Activated naive CD4-positive, alpha-beta T cell treated with Interleukin-2 at 50 U/mL for 16 hours (primary cell): ENCODE measurements at regions not wholly inside any gene's neighbourhood (a gene's known extent, or its start where the extent isn't known, plus 50 kb on each side); places are given as distances from the start of the nearest gene placed in this dataset.

Experiments
- DNase-seq: peaks from one replicate; pipeline ENCODE4 v3.0.0-alpha.2; 2020

DNA sequence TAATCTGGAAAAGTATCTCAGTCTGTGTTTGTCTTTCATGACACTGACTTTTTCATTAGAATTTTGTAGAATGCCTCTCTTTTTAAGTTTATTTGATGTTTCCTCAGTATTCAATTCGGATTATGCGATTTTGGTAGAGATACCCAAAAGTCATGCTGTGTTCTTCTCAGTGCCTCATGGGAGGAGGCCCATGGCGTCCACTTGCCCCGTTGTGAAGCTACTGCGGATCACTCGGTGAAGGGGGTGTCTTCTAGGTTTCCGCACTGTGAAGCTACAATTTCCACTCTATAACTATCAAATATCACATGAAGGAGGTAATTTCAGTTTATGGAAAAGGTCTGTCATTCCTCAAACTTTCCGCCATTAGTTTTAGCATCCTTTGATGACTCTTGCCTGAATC, 794.0 kb downstream of the TBC1D22A start:
- no peak for DNase-seq

DNA sequence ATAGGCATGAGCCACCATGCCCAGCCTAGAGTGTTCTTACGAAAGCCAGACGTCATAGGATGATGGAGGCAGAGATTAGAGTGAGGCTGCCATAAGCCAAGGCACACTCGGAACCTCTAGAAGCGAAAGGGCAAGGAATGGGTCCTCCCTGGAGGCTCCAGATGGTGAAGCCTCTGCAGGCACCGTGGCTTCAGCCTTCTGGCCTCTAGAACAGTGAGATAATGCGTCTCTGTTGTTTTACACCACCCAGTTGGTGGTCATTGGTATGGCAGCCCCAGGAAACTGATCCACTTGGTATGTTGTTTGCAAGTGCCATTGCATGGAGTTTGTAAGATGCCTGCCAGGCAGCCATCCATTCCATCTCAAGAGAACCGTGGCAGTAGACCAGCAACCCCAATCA, 791.0 kb downstream of the TBC1D22A start:
- DNase-seq = no peak

DNA sequence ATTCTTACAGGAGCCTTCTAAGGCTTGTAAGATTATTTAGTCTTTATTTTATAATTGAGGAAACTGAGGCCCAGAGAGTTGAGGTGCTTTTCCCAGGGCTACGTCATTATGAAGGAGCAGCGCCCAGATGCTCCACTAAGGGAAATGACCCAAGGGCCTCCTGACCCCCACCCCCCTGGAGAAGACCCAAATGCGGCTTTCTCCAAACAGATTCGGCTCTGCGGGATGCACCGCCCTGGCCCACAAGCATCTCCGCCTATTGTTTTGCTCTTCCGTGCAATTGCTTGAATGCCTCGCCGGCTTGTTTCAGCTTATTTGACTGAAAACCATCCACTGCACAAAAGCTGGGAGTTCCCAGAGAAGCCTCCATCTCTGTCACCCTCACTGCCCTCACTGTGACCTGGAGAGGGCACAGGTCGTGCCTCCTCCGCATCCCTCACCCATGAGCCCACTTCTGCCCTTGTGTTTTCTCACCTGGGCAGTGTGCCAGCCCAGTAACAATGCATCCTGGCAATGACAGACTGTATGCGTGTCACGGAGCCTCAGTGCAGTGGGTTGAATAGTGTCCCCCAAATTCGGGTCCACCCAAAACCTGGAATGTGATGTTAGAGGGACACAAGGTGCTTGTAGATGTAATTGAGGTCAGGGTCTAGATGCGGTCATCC, 790.2 kb downstream of the TBC1D22A start:
- no peak for DNase-seq

DNA sequence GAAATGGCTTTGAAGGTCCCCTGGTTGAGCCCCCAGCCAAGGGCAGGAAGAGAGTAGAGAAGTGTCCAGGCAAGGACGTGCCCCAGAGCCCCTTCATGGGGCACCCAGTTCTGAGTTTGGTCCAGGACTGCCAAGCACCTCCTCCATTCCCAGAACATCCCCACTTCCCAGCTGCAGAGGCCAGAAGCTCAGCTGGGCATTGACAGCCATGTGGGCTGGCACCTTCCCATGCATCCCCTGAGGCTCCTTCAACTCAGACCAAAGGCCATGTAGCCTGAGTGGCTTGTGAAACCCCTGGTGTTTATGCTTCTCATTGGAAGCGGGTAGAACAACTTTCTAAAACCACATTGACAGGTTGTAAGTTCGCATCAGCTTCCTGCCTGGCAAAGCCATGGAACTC, 789.6 kb downstream of the TBC1D22A start:
- no peak for DNase-seq

DNA sequence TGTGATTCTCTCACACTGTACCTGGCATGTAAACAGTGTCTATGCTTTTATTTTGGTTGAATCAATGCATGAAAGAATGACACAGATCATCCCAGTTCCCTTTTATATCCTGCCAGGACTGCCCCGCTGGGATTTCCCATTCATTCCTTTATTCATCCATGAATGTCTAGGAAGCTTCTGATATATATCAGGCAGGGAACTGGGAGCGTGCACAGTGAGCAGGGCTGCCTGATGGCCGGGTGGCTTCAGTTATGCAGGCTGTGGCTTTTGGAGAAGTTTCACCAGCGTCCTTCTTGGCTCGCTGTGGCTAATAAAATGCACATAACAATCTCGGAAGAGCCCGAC, 789.0 kb downstream of the TBC1D22A start:
- DNase-seq = no peak

DNA sequence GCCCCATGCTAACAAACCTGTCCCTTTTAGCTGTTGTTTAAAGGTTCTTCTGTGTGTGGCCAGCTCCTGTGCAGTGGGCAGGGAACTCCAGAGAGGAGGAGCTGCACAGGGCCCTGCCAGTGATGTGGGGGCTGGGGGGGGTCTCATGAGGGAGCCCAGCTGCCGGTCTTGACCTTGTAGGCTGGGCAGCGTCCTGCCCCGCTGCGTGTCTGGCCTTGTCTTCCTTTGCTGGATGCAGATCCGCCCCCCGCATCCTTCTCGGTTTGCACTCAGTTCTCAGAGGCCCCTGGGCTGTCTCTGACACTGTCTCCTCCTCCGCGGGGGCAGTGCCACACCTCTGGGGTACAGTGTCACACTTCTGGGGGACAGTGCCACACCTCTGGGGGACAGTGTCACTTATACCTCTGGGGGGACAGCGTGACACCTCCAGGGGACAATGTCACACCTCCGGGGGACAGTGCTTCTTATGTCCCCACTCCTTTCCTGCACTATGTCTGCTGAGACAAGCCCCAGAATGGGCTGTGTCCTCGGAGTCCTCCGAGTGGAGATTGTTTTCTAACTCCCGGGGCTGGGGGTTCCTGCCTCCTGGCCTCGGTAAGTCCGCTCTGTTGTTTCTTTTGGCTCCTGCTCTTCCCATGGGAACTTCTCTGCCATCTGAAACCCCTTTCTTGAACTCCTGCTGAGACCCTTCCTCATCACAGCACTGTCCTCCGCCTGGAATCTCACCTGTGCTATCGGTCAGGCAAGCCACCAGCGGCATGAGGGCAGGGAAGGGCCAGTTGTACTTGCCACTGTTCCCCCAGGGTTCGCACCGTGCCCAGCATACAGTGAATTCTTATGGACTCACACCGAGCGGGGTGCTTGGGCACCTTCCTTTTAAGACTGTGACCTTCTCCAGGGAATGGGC, 788.3 kb downstream of the TBC1D22A start:
- DNase-seq = no peak

DNA sequence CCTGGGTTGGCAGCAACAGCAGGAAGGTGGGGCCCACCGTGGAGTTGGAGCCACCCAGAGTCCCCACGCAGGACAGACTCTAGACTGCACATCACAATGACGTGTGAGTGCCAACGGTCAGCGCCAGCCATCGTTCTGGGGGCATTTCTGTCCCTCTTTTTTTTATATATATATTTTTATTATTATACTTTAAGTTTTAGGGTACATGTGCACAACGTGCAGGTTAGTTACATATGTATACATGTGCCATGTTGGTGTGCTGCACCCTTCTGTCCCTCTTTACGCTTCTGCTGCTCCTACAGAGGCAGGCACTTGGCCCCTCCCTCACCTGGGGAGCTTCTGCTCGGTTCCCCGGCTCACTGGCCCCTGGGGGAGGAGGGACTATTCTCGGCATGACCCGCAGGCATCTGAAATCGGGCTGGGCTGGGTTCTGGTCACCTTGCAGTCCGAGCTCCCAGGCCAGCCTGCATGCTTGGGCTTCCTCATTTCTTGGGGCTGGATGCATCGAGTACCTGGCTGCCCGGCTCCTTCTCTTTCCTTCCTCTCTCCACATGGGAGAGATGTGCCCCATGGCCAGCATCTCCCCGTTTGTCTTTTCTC, 787.4 kb downstream of the TBC1D22A start:
- DNase-seq = no peak

DNA sequence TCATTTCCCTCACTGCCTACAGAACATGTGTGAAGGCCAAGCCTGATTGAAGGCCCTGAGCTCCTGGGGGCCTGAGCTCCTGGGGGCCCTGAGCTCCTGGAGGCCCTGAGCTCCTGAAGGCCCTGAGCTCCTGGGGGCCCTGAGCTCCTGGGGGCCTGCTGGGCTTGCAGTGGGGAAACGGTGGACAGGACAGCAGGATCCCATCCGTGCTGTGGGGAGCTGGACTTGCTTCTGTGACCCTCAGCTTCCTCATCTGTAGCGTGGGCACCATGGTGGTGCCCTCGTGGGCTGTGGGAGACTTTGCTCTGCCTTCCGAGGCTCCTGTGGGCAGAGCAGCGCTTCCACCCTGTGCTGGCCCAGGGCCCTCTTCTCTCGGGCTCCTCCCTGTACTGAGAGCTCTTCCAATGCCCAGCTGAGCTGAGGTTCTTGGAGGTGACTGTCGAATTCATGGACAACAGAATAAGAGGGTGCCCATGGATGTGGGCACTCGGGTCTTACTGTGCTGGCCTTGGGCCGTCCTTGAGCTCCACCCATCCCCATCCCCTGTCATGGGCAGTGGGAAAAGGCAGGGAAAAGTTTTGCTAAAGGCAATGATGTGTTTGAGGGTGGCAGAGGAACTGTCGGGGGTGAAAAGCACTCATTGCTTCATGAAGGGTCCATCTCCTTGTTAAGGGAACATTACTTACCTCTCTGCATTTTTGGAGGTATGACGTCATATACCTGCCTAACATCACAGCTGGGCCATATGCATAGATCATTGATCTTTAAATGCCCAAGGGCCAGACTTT, 786.7 kb downstream of the TBC1D22A start:
- no peak for DNase-seq

DNA sequence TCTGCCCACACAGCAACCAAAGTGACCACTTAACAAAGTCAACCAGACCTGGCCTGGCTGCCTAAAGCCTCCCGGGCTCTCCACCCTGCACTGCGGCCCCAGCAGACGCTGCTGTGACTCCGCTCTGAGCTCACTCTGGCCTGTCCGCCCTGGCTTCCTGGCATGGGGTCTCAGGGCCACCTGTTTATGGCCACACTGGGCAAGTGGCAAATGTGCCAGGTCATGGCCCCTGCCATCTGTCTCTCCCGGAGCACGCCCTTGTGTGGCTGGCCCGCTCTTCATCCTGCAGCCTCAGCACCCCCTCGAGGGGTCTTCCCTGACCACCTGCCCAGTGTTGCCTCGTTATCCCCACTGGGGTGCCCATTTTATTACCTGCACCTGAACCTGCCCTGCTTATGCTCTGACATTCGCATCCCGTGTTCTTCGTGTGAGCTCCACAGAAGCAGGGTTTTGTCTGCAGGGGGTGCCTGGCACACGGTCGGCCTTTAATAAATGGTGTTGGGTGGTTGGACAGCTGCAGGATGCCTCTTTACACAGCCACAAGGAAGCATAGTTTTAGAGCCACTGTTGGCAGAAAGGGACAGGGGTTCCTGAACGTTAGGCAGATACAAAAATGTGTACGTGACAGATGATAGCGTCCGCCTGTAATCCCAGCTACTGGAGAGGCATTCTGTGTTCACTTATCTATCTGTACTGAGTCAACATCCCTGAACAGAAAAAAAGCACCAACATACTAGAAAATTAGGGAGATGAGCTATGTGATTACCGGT, 785.6 kb downstream of the TBC1D22A start:
- no peak for DNase-seq

DNA sequence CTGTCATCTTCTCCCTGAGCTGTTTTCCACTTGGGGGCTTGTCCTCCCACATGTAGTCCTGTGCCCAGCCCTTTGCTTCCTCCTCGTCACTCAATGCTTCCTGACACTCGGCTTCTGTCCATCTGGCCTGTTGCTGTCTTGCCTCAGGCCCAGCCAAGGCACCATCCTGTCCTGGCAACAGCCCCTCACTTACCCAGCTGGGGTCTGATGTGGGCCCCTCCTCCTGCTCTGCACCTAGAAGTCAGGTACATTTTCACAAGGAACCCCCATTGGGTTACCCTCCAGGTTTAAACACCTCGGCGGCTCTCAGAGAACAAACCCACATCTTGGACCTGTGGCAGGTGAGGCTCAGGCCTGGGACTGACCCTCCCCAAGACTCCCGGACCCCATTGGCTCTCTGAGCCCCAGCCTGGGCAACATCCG, 784.8 kb downstream of the TBC1D22A start:
- no peak for DNase-seq

DNA sequence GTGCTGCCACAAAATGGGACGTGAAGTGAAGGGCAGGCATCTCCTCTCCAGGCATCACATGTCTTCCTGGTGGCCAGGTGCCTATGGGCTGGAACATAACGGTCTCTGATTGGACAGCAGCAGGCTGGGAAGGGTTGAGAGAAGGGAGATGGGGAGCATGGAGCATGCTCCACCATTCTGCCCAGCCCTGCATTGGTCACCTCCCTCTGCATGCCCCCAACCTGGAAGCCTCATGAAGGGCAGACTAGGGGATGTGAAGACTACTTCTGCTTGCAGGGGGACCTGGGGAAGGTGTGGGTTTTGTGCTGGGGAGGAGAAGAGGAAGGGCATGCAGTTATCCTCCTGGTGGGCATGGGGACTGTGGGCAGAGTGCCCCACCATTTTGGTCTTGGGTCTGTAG, 782.2 kb downstream of the TBC1D22A start:
- DNase-seq = no peak

DNA sequence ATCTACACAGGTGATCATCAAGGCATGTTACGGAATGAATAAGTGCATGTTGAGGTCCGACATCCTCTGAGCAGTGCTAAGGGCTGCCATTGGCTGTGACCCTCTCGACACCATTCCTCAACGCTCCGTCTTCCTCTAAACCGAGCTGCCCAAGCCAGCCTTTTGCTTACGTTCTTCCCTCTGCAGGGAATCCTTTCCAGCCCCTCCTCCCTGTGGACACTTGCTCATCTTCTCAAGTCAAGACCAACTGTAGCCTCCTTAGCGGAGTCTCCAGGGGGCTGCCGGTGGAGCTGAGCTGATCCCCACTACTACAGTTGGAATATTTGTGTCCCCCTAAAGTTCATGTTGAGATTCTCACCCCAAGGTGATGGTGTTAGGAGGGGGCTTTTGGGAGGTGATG, 781.0 kb downstream of the TBC1D22A start:
- DNase-seq = no peak

DNA sequence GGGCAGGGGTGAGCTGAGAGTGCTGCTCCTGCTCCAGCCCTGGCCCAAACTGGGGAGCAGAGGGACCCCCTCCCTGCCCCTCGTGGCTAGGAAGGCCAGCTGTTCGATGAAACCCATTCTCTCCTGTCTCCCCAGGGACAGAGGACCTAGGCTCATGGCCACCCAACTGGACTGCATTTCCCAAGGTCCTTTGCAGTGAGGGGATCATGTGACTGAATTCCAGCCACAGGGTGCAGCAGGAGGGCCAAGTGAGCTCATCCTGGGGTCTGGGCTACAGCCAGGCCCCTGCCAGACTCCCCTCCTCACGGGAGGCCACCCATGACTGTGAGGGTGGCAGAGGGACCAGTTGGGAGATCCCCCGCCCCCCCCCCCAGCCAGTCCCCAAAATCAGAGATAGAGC, 777.6 kb downstream of the TBC1D22A start:
- DNase-seq = no peak

DNA sequence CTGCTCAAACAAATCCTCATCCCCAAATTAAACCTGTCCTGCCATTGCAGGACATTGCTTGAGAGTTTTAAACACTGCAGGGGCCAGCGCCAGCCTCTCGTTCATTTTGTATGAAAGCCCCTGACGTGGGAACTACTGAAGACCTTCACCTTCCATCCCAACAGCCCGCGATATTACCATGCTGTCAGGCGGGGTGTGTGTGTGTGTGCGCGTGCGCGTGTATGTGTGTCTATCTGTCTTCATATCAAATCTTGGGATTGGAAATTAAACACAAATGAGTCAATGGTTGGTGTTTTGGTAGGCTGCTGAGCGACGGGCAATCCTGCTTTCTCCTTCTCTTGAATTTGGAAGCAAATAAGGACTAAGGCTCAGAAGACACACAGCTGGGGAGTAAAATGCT, 776.9 kb downstream of the TBC1D22A start:
- no peak for DNase-seq

DNA sequence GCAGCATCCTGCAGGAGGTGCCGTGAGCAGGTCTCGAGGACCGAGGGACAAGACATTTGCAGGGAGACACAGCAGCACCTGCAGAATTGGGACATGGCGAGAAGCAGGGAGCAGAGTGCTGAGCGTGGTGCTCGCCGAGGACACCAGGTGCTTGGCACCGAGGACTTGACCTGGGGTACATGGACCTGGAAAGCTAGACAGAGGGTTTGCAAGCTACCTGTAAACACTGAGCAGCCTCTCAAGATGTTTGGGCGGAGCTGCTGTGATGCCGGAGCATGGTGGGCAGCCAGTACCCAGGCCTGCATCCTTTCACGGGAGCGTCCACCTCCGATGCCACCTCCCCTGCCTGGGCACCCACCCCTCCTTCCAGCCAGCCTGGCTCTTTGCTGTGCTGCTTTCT, 773.2 kb downstream of the TBC1D22A start:
- no peak for DNase-seq

DNA sequence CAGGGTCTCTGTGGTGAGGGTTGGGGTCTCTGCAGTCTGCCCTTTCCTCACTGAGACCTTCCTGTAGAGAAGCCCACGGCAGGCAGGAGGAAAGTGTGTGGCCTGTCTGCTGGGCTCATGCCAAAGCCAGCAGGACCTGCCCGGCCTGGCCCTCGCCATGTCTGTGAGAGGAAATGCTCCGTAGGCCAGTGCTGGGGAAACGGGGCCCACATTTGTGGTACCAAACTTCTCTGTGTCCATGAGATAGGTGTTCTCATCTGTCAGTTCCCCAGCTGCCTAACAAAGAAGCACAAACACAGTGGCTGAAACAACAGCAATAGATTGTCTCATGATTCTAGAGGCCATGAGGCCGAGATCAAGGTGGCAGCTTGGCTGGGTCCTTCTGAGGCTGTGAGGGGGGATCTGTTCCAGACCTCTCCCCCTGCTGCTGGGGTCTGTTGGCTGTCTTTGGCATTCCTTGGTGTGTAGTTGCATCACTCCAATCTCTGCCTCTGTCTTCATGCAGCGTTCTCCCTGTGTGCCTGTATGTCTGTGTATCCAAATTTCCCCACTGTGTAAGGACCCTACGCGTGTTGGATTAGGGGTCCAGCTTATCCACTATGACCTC, 772.5 kb downstream of the TBC1D22A start:
- DNase-seq = no peak

DNA sequence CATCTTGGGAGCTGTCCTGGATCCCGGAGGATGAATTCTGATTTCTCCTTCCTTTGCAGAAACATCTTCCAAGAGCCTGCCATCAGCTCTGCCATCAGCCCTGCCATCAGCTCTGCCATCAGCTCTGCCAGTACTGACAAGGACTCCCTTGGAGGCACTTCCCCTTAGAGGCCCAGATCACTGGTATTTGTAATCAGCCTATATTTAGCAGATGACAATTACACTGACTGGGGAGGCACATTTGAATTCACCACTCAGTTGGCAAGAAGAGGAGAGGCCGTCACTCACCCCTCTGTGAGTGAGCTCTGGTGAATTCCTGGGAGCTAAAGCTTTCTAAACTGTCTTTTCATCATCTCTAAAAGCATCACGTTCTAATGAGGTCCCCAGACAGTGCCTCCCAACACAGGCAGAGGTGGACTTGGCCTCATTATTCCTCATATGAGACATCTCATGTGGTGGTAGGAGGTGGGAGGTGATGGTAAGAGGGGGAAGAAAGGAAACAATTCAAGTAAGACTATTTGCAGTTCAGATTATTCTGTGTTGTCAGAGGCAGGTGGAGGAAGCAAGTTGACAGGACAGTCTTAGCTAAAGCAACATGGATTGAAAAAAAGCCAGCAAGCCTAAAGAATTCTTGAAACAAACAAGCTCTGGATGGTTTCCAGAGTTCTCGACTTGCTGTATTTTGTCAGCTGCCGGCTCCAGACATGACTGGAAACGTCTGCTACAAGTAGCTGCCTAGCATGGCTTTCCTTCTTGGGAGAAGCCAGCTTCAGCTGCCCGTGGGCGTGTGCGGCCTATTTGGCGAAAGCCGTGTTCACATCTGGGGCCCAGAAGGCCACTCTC, 771.7 kb downstream of the TBC1D22A start:
- DNase-seq = no peak

DNA sequence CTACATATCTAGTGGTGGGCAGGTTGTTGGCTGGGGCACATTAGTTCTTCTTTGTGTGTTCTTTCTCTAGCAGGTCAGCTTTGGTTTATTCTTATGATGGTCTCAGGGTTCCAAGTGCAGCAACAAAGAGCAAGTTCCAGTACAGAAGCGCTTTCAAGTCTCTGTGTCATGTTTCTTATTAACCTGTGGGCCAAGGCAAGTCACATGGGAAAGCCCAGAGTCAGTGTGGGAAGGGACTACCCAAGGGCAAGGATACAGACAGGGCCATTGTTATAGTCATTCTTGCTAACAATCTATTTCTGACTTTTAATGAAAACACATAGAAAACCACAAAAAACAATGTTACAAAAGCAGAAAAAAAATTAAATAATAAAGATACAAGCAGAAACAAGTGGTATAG, 754.6 kb downstream of the TBC1D22A start:
- no peak for DNase-seq

DNA sequence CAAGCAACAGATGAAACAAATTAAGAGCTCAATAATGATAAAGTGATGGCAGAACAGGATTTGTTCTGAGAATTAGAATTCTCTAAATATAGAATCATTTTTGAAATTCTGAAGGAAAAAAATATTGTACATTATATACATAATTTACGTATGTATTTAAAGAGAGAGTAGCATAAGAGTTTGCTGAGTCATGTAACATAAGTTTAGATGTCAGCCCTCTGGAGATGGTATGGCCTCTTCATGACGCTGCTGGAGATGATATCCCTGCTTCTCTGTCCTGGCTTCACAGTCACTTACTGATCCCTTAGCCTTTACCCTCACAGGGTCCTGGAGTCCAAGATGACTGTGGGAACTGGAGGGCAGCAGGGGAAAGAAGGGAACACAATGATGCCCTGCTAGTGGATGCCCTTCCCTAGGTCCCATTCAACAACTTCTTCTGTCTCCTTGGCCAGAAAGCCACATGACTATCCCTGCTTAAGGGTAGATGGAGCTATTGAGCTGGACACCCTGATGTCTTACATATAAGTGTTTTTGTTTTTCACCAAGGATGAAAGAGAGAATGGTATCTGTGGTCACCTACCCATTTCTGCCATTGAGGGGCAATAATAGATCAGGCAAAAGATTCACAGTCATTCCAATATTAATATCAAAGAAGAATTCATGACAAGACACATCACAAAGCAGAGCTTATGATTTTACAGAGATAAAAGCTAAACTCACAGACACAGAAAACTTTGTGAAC, 753.1 kb downstream of the TBC1D22A start:
- DNase-seq = no peak

DNA sequence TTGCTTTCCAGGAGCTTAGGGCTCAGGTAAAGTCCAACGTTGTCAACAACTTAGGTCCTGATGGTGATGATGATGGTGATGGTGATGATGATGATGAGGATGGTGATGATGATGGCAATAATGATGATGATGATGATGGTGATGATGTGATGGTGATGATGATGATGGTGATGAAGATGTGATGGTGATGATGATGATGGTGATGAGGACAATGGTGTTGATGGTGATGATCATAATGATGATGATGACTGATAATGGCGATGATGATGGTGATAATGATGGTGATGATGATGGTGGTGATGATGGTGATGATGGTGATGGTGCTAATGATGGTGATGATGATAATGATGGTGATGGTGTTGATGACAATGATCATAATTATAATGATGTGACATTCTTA, 750.2 kb downstream of the TBC1D22A start:
- no peak for DNase-seq
